Breast epithelium (tissue), 3 donors: ENCODE measurements at regions not wholly inside any gene's neighbourhood (a gene's known extent, or its start where the extent isn't known, plus 50 kb on each side); places are given as distances from the start of the nearest gene placed in this dataset.

Experiments
- POLR2A ChIP-seq: fragments of 450-650 bp; IDR thresholded peaks from one replicate; pipeline ENCODE4 v1.6.1; 2016; ENCODE audit warnings: antibody characterized with exemption, mild to moderate bottlenecking, moderate library complexity
- POLR2AphosphoS5 ChIP-seq, 3 donors: sonication (generic); formaldehyde crosslinking; IDR thresholded peaks; one replicate each; pipeline ENCODE4 v1.6.1; 2017; ENCODE audit warnings: antibody characterized with exemption in 3 of 3

GRCh38 chr5:56671571-56671970 is 143.8 kb upstream of the MAP3K1 start:
- TF ChIP-seq POLR2AphosphoS5 (IDR thresholded peaks at IDR 0.05) = no peak
- TF ChIP-seq POLR2A = no peak
